Fibroblast of lung (primary cell): ENCODE measurements at regions not wholly inside any gene's neighbourhood (a gene's known extent, or its start where the extent isn't known, plus 50 kb on each side); places are given as distances from the start of the nearest gene placed in this dataset.

ENCODE experiments used
- DNase-seq, 2 donors: peaks; one replicate each; pipeline versions ENCODE4 v3.0.0 to v3.0.0-alpha.2; 2010; ENCODE audit warnings: low read depth in 2 of 2
- H2AFZ ChIP-seq: 2 replicates; pipeline ENCODE4 v1.5.1; 2012; ENCODE audit warnings: low read length, control low read depth, inconsistent platforms
- H3K27ac ChIP-seq: 2 replicates; pipeline ENCODE4 v1.5.1; 2011; ENCODE audit warnings: low read length, control low read depth; ENCODE audit not compliant: insufficient read depth
- H3K27me3 ChIP-seq: 2 replicates; pipeline ENCODE4 v1.5.1; 2011; ENCODE audit warnings: mild to moderate bottlenecking, low read length; ENCODE audit not compliant: control insufficient read depth, insufficient read depth
- H3K36me3 ChIP-seq: 2 replicates; pipeline ENCODE4 v1.5.1; 2011; ENCODE audit warnings: low read length; ENCODE audit not compliant: control insufficient read depth, insufficient read depth
- H3K4me1 ChIP-seq: 2 replicates; pipeline ENCODE4 v1.5.1; 2011; ENCODE audit warnings: low read length; ENCODE audit not compliant: control insufficient read depth, insufficient read depth; ENCODE audit errors: extremely low read depth
- H3K4me2 ChIP-seq: 2 replicates; pipeline ENCODE4 v1.5.1; 2011; ENCODE audit warnings: low read length, control low read depth; ENCODE audit not compliant: insufficient read depth; ENCODE audit errors: extremely low read depth
- H3K4me3 ChIP-seq, 4 experiments: fragments of 200-600 bp in 1 of 4; sonication (generic) in 1 of 4; replicated peaks in 1 of 4; 2 replicates each; pipeline ENCODE4 v1.5.1; 2011 to 2016; ENCODE audit warnings: low read length in 4 of 4, low read depth in 3 of 4, mild to moderate bottlenecking in 3 of 4, control low read depth in 2 of 4, inconsistent platforms in 1 of 4, mixed read lengths in 1 of 4; ENCODE audit not compliant: insufficient read depth in 1 of 4; ENCODE audit errors: control extremely low read depth in 1 of 4
- H3K79me2 ChIP-seq: 2 replicates; pipeline ENCODE4 v1.5.1; 2012; ENCODE audit warnings: mild to moderate bottlenecking, low read length, inconsistent platforms; ENCODE audit not compliant: control insufficient read depth, insufficient read depth
- H3K9ac ChIP-seq: 2 replicates; pipeline ENCODE4 v1.5.1; 2011; ENCODE audit warnings: mild to moderate bottlenecking, low read length, control low read depth; ENCODE audit not compliant: insufficient read depth
- H3K9me3 ChIP-seq: 2 replicates; pipeline ENCODE4 v1.5.1; 2012; ENCODE audit warnings: low read depth, low read length; ENCODE audit not compliant: control insufficient read depth, insufficient read depth
- H4K20me1 ChIP-seq: 2 replicates; pipeline ENCODE4 v1.5.1; 2011; ENCODE audit warnings: low read length; ENCODE audit not compliant: control insufficient read depth, insufficient read depth; ENCODE audit errors: extremely low read depth
- CTCF ChIP-seq, 2 donors: IDR thresholded peaks in 1 of 2; conservative IDR thresholded peaks in 1 of 2; 1 replicate in 1 of 2; 2 replicates in 1 of 2; pipeline ENCODE4 v1.5.1; 2011 to 2012; ENCODE audit warnings: low read length in 2 of 2, control low read depth in 1 of 2, inconsistent platforms in 1 of 2, low read depth in 1 of 2, mild to moderate bottlenecking in 1 of 2
- EZH2 ChIP-seq: IDR thresholded peaks from 2 replicates; pipeline ENCODE4 v1.5.1; 2012; ENCODE audit warnings: low read length, control low read depth, mild to moderate bottlenecking; ENCODE audit errors: missing control alignments

DNA sequence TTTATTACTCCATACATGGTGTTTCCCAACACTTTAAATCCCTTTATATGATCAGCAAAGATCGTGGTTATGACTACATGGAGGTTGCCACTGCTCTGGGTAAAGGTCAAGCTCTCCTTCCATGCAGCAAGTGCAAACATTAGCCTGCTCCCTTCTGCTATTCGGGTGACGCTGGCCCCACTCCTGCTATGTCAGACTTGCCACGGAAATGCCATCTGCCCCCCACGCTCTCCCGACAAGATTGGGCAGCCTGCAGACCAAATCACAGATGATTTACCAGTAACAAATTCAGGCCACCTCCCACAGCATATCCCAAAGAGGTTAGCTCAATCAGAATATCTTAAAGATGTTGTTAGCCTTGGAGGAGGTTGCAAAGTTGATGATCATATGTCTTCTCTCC, 77.8 kb upstream of the MGMT start:
- Histone ChIP-seq H3K4me1 (no peaks in the 10 kb centered on the region), H3K79me2 (no peaks in the 10 kb centered on the region), H3K9me3 (no peaks in the 10 kb centered on the region), H3K27ac (no peak overlapping the region), H3K27me3 (no peaks in the 10 kb centered on the region), H3K4me2 (no peak overlapping the region), H3K9ac (no peak overlapping the region), H3K36me3 (no peaks in the 10 kb centered on the region), H4K20me1 (no peaks in the 10 kb centered on the region), H3K4me3 (no peak overlapping the region), H2AFZ (no peak overlapping the region)
- no peak for DNase-seq
- no peak for TF ChIP-seq EZH2
- no peak for TF ChIP-seq CTCF (conservative IDR thresholded peaks at IDR 0.05 in 1 of 2, IDR thresholded peaks at IDR 0.05 in 1 of 2; ENCODE audit: low read depth in 1 of 2, low read length in 2 of 2)

- Histone ChIP-seq H3K27me3 (no peaks in the 10 kb centered on the region), H3K9me3 (no peaks in the 10 kb centered on the region)
Observed at GRCh38 chr10:129390147-129390546, 76.9 kb upstream of the MGMT start.

DNA sequence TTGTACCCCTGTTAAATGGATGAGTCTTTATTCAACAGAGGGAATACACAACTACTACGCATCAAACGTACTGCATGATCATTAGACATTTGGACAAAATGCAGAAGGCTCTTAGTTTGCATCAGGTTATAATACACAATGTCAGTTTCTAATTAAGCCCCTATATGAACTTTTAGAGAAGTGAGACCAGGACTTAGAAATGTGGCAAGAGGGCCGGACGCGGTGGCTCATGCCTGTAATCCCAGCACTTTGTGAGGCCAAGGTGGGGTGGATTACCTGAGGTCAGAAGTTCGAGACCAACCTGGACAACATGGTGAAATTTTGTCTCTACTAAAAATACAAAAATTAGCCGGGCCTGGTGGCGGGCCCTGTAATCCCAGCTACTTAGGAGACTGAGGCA, 76.3 kb upstream of the MGMT start:
- Histone ChIP-seq H3K9me3 (no peaks in the 10 kb centered on the region), H3K27ac (no peak overlapping the region), H3K79me2 (no peaks in the 10 kb centered on the region), H3K4me1 (no peaks in the 10 kb centered on the region), H2AFZ (no peak overlapping the region), H3K4me3 (no peak overlapping the region), H3K9ac (no peak overlapping the region), H3K27me3 (no peaks in the 10 kb centered on the region), H3K36me3 (no peaks in the 10 kb centered on the region), H3K4me2 (no peak overlapping the region), H4K20me1 (no peaks in the 10 kb centered on the region)
- DNase-seq: no peak
- no peak for TF ChIP-seq EZH2
- TF ChIP-seq CTCF (conservative IDR thresholded peaks at IDR 0.05 in 1 of 2, IDR thresholded peaks at IDR 0.05 in 1 of 2; ENCODE audit: low read depth in 1 of 2, low read length in 2 of 2): no peak

More at GRCh38 chr10:129390147-129390546, 76.9 kb upstream of the MGMT start:
- Histone ChIP-seq H3K4me1 (no peaks in the 10 kb centered on the region), H3K4me3 (no peak overlapping the region), H2AFZ (no peak overlapping the region), H3K9ac (no peak overlapping the region), H3K27ac (no peak overlapping the region), H3K79me2 (no peaks in the 10 kb centered on the region), H4K20me1 (no peaks in the 10 kb centered on the region), H3K4me2 (no peak overlapping the region), H3K36me3 (no peaks in the 10 kb centered on the region)
- TF ChIP-seq EZH2 (no peak), CTCF (conservative IDR thresholded peaks at IDR 0.05 in 1 of 2, IDR thresholded peaks at IDR 0.05 in 1 of 2; ENCODE audit: low read depth in 1 of 2, low read length in 2 of 2) (no peak)
- DNase-seq: no peak
